ENCODE measurements at regions not wholly inside any gene's neighbourhood (a gene's known extent, or its start where the extent isn't known, plus 50 kb on each side); places are given as distances from the start of the nearest gene placed in this dataset.

DNA sequence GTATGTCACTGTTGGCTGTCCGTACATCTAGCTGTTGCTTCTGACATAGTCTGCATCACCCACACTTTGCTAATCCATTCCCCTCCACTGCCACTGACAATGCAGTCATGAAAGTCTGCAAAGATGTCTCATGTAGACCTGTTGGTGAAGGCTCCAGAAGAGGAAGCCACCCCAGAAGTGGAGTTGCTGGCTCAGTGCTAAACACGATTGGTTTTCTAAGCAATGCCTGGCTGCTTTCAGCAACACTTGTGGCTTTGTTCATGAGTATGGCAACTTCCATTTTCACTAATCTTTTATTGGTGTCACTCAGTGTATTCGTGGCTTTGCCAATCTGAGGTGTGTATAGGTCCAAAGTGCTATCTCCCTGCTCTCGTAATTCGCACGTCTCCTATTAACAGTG is 288.1 kb downstream of the GADD45G start:
- TF ChIP-seq YY1 (IDR thresholded peaks at IDR 0.05; ENCODE audit: low read depth) (no peak), FOXM1 (IDR thresholded peaks at IDR 0.05; ENCODE audit: borderline replicate concordance, low read depth) (no peak), NFIC (IDR thresholded peaks at IDR 0.05) (no peak), TEAD4 (IDR thresholded peaks at IDR 0.05) (no peak), USF1 (IDR thresholded peaks at IDR 0.05) (no peak), ZBTB7A (IDR thresholded peaks at IDR 0.05; ENCODE audit: low read depth) (no peak), TAF1 (IDR thresholded peaks at IDR 0.05; ENCODE audit: low read depth) (no peak), TCF12 (IDR thresholded peaks at IDR 0.05; ENCODE audit: low read depth) (no peak), RAD21 (IDR thresholded peaks at IDR 0.05; ENCODE audit: low read depth) (no peak), REST (IDR thresholded peaks at IDR 0.05; ENCODE audit: low read depth) (no peak), EP300 (IDR thresholded peaks at IDR 0.05; ENCODE audit: borderline replicate concordance) (no peak), CEBPB (IDR thresholded peaks at IDR 0.05) (no peak), MAX (IDR thresholded peaks at IDR 0.05) (no peak), EGR1 (IDR thresholded peaks at IDR 0.05) (no peak), CREB1 (IDR thresholded peaks at IDR 0.05; ENCODE audit: low read depth) (no peak)

DNA sequence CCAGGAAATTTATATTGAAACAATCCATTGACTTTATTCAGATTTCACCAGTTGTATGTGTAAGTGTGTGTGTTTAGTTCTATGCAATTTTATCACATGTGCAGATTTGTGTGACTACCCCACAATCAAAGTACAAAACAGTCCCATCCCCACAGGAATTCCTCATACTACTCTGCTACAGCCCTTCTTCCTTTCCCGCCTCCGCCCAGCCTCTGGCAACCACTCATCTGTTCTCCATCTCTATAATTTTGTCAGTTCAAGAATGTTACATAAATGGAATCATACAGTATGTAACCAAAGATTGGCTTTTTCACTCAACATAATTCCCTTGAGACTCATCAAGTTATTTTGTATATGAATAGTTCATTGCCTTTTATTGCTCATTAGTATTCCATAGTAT is 289.1 kb downstream of the GADD45G start:
- no peak for TF ChIP-seq CREB1 (IDR thresholded peaks at IDR 0.05; ENCODE audit: low read depth)
- TF ChIP-seq RAD21 (IDR thresholded peaks at IDR 0.05; ENCODE audit: low read depth) = no peak
- no peak for TF ChIP-seq ZBTB7A (IDR thresholded peaks at IDR 0.05; ENCODE audit: low read depth)
- TF ChIP-seq REST (IDR thresholded peaks at IDR 0.05; ENCODE audit: low read depth) = no peak
- no peak for TF ChIP-seq TEAD4 (IDR thresholded peaks at IDR 0.05)
- TF ChIP-seq USF1 (IDR thresholded peaks at IDR 0.05) = no peak
- no peak for TF ChIP-seq TCF12 (IDR thresholded peaks at IDR 0.05; ENCODE audit: low read depth)
- no peak for TF ChIP-seq NFIC (IDR thresholded peaks at IDR 0.05)
- no peak for TF ChIP-seq YY1 (IDR thresholded peaks at IDR 0.05; ENCODE audit: low read depth)
- no peak for TF ChIP-seq TAF1 (IDR thresholded peaks at IDR 0.05; ENCODE audit: low read depth)
- TF ChIP-seq MAX (IDR thresholded peaks at IDR 0.05) = no peak
- TF ChIP-seq EP300 (IDR thresholded peaks at IDR 0.05; ENCODE audit: borderline replicate concordance) = no peak
- no peak for TF ChIP-seq EGR1 (IDR thresholded peaks at IDR 0.05)
- TF ChIP-seq CEBPB (IDR thresholded peaks at IDR 0.05) = no peak
- TF ChIP-seq FOXM1 (IDR thresholded peaks at IDR 0.05; ENCODE audit: borderline replicate concordance, low read depth) = no peak

DNA sequence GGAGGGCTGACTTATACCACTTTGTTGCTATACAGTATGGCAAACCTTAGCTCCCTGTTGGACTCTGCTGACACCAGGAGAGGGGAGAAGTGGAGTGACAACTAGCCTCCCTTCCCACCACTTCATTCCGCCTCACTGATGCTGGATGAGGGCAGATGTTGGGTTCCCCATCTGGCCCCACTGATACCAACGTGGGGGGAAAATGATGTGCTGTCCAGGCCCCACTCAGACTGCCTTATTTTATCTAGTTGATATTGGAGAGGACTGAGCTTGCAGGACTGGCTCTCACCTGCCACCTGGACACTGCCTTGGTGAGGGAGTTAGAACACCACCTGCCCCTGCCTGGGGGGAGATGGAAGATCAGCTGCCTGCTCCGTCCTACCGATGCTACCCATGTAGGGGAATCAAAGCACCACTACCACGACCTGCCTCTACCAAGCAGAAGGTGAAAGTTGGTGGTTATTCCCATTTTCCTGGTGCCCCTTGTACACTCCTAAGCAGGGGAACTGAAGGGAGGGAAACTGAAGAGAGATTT is 292.1 kb downstream of the GADD45G start:
- TF ChIP-seq ZBTB7A (IDR thresholded peaks at IDR 0.05; ENCODE audit: low read depth) (no peak), USF1 (IDR thresholded peaks at IDR 0.05) (no peak), CEBPB (IDR thresholded peaks at IDR 0.05) (no peak)

DNA sequence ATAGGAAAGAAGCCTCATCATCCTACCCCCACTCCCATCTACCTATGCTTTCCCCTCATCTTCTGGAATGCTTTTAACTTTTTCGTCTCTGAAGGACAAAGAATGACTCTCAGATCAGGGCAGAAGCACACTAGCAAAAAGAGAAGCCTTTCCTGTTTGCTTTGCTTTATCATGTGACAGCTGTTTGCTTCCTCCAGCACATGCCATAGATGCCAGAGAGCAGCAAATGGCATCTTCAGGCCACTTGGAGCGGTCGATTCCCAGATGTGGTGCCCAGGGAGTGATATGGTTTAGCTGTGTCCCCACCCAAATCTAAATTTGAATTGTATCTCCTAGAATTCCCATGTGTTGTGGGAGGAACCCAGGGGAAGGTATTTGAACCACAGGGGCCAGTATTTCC is 294.8 kb downstream of the GADD45G start:
- TF ChIP-seq TEAD4 (IDR thresholded peaks at IDR 0.05) (no peak), EGR1 (IDR thresholded peaks at IDR 0.05) (no peak), MAX (IDR thresholded peaks at IDR 0.05) (no peak), YY1 (IDR thresholded peaks at IDR 0.05; ENCODE audit: low read depth) (no peak), EP300 (IDR thresholded peaks at IDR 0.05; ENCODE audit: borderline replicate concordance) (no peak), RAD21 (IDR thresholded peaks at IDR 0.05; ENCODE audit: low read depth) (no peak), USF1 (IDR thresholded peaks at IDR 0.05) (no peak), CREB1 (IDR thresholded peaks at IDR 0.05; ENCODE audit: low read depth) (no peak), TCF12 (IDR thresholded peaks at IDR 0.05; ENCODE audit: low read depth) (no peak), FOXM1 (IDR thresholded peaks at IDR 0.05; ENCODE audit: borderline replicate concordance, low read depth) (no peak), ZBTB7A (IDR thresholded peaks at IDR 0.05; ENCODE audit: low read depth) (no peak), NFIC (IDR thresholded peaks at IDR 0.05) (no peak), CEBPB (IDR thresholded peaks at IDR 0.05) (no peak), REST (IDR thresholded peaks at IDR 0.05; ENCODE audit: low read depth) (no peak), TAF1 (IDR thresholded peaks at IDR 0.05; ENCODE audit: low read depth) (no peak)
